Adipose tissue (tissue), 3 donors: ENCODE measurements at regions not wholly inside any gene's neighbourhood (a gene's known extent, or its start where the extent isn't known, plus 50 kb on each side); places are given as distances from the start of the nearest gene placed in this dataset.
"Not testable (repeated sequence)": the region's sequence is repeated elsewhere in the genome, so short reads cannot be mapped to it uniquely, and the experiment has no call there.

Source experiments
- H3K27ac ChIP-seq: one replicate; pipeline ENCODE4 v1.5.1; 2013; ENCODE audit warnings: low read depth, low read length
- WGBS, 3 donors: extraction: QIAGEN DNeasy Blood & Tissue Kit; methylation state at CpG; one replicate each; pipeline ENCODE4 v1.1.7; 2013; 5-methylcytosine and 5-hydroxymethylcytosine counted together
- donor health status: healthy with polysubstance abuse.
- donor health status: Bipolar disorder and iron deficiency.
- donor health status: healthy.

GRCh38 chr7:65317372-65317771, 56.3 kb upstream of the ZNF92 start:
- H3K27ac ChIP-seq = no peak overlapping the region
- WGBS, 3 donors = 89 to 92% (median 92%) methylated on average over 3 of the region's 3 CpGs

GRCh38 chr7:65310761-65311160, 62.9 kb upstream of the ZNF92 start:
- 79 to 83% (median 83%) methylated on average over 6 of the region's 6 CpGs for WGBS, 3 donors
- no peak overlapping the region for H3K27ac ChIP-seq

GRCh38 chr7:65308300-65308678, 65.4 kb upstream of the ZNF92 start:
- H3K27ac ChIP-seq = no peak overlapping the region
- WGBS, 3 donors = 47 to 78% (median 76%) methylated on average over 2 of the region's 2 CpGs

- WGBS, 3 donors = 44 to 45% (median 44%) methylated on average over 8 of the region's 8 CpGs
Measured at GRCh38 chr7:65307651-65308299, 65.9 kb upstream of the ZNF92 start.

GRCh38 chr7:65304175-65304574, 69.5 kb upstream of the ZNF92 start:
- WGBS, 3 donors = 56 to 86% (median 66%) methylated on average over 1 of the region's 1 CpG
- no peak overlapping the region for H3K27ac ChIP-seq

More at GRCh38 chr7:65307651-65308299, 65.9 kb upstream of the ZNF92 start:
- H3K27ac ChIP-seq = no peak overlapping the region

GRCh38 chr7:65302883-65303282, 70.8 kb upstream of the ZNF92 start:
- 90 to 97% (median 96%) methylated on average over 1 of the region's 1 CpG for WGBS, 3 donors
- no peak overlapping the region for H3K27ac ChIP-seq

GRCh38 chr7:65301007-65301406, 72.6 kb upstream of the ZNF92 start:
- H3K27ac ChIP-seq = no peak overlapping the region
- 44 to 69% (median 56%) methylated on average over 2 of the region's 2 CpGs for WGBS, 3 donors

- WGBS, 3 donors = 74 to 81% (median 81%) methylated on average over 2 of the region's 2 CpGs
- H3K27ac ChIP-seq = no peak overlapping the region
Measured at GRCh38 chr7:65295409-65295808, 78.2 kb upstream of the ZNF92 start.

- not testable (repeated sequence) for H3K27ac ChIP-seq
- WGBS, 3 donors = 94 to 97% (median 95%) methylated on average over 9 of the region's 9 CpGs
Measured at GRCh38 chr7:65290340-65290739, 83.3 kb upstream of the ZNF92 start.

- WGBS, 3 donors = 76 to 90% (median 87%) methylated on average over 4 of the region's 4 CpGs
- H3K27ac ChIP-seq = no peak overlapping the region
Measured at GRCh38 chr7:65287023-65287422, 86.6 kb upstream of the ZNF92 start.

GRCh38 chr7:65285906-65286864, 87.5 kb upstream of the ZNF92 start:
- H3K27ac ChIP-seq = no peak overlapping the region
- 73 to 83% (median 82%) methylated on average over 3 of the region's 3 CpGs for WGBS, 3 donors

GRCh38 chr7:65285241-65285640, 88.4 kb upstream of the ZNF92 start:
- 84 to 99% (median 95%) methylated on average over 2 of the region's 2 CpGs for WGBS, 3 donors
- not testable (repeated sequence) for H3K27ac ChIP-seq

GRCh38 chr7:65279795-65280194, 93.9 kb upstream of the ZNF92 start:
- 77 to 92% (median 91%) methylated on average over 2 of the region's 2 CpGs for WGBS, 3 donors
- no peak overlapping the region for H3K27ac ChIP-seq

- no peak overlapping the region for H3K27ac ChIP-seq
Measured at GRCh38 chr7:65276822-65277221, 96.8 kb upstream of the ZNF92 start.

- WGBS, 3 donors = 82 to 98% (median 97%) methylated on average over 2 of the region's 2 CpGs
- H3K27ac ChIP-seq = not testable (repeated sequence)
Measured at GRCh38 chr7:65271502-65271901, 102.2 kb upstream of the ZNF92 start.

- no peak overlapping the region for H3K27ac ChIP-seq
- WGBS, 3 donors = 1 to 2% (median 2%) methylated on average over 37 of the region's 37 CpGs
Measured at GRCh38 chr7:65269150-65269856, 104.4 kb upstream of the ZNF92 start.

- H3K27ac ChIP-seq = no peak overlapping the region
- WGBS, 3 donors = 25 to 53% (median 34%) methylated on average over 3 of the region's 3 CpGs
Measured at GRCh38 chr7:65268782-65269149, 104.9 kb upstream of the ZNF92 start.

- H3K27ac ChIP-seq = no peak overlapping the region
- 66 to 81% (median 78%) methylated on average over 7 of the region's 7 CpGs for WGBS, 3 donors
Measured at GRCh38 chr7:65265933-65266519, 107.6 kb upstream of the ZNF92 start.

GRCh38 chr7:65264258-65264657, 109.4 kb upstream of the ZNF92 start:
- WGBS, 3 donors = 76 to 86% (median 84%) methylated on average over 5 of the region's 5 CpGs
- no peak overlapping the region for H3K27ac ChIP-seq
